Keratinocyte (primary cell): ENCODE measurements at regions not wholly inside any gene's neighbourhood (a gene's known extent, or its start where the extent isn't known, plus 50 kb on each side); places are given as distances from the start of the nearest gene placed in this dataset.

Source experiments
- DNase-seq: peaks from one replicate; pipeline ENCODE4 v3.0.0-alpha.2; 2011; ENCODE audit warnings: low read depth, missing footprints, low spot score
- FAIRE-seq: peaks from 2 replicates; lab custom pipeline; 2011; peaks lifted over from hg19 to GRCh38; lab: Jason Lieb, UNC
- H2AFZ ChIP-seq: 2 replicates; pipeline ENCODE4 v1.6.0; 2012; ENCODE audit warnings: low read length, control low read depth, inconsistent platforms; ENCODE audit not compliant: control insufficient read depth
- H3K27ac ChIP-seq: 2 replicates; pipeline ENCODE4 v1.5.1; 2011; ENCODE audit warnings: low read length; ENCODE audit not compliant: control insufficient read depth, insufficient read depth
- H3K27me3 ChIP-seq: 3 replicates; pipeline ENCODE4 v1.6.0; 2011; ENCODE audit warnings: low read length; ENCODE audit not compliant: control insufficient read depth, insufficient read depth; ENCODE audit errors: extremely low read depth
- H3K36me3 ChIP-seq, 2 experiments: 2 replicates in 1 of 2; 3 replicates in 1 of 2; pipeline ENCODE4 v1.5.1; 2011; ENCODE audit warnings: low read length in 2 of 2, mild to moderate bottlenecking in 1 of 2; ENCODE audit not compliant: control insufficient read depth in 2 of 2, insufficient read depth in 2 of 2; ENCODE audit errors: extremely low read depth in 1 of 2
- H3K4me1 ChIP-seq: 3 replicates; pipeline ENCODE4 v1.5.1; 2011; ENCODE audit warnings: low read length; ENCODE audit not compliant: control insufficient read depth, insufficient read depth; ENCODE audit errors: extremely low read depth
- H3K4me2 ChIP-seq: 3 replicates; pipeline ENCODE4 v1.6.0; 2011; ENCODE audit warnings: low read depth, low read length; ENCODE audit not compliant: control insufficient read depth, insufficient read depth; ENCODE audit errors: extremely low read depth
- H3K4me3 ChIP-seq, 3 experiments: fragments of 200-600 bp in 1 of 3; sonication (generic) in 1 of 3; 2 replicates in 2 of 3; 3 replicates in 1 of 3; pipeline ENCODE4 v1.5.1; 2011 to 2016; ENCODE audit warnings: low read length in 3 of 3, mild to moderate bottlenecking in 3 of 3, control low read depth in 2 of 3, inconsistent platforms in 1 of 3, low read depth in 1 of 3, mixed read lengths in 1 of 3, mixed run types in 1 of 3, moderate library complexity in 1 of 3; ENCODE audit not compliant: control insufficient read depth in 2 of 3, insufficient read depth in 2 of 3; ENCODE audit errors: extremely low read depth in 1 of 3
- H3K79me2 ChIP-seq: 2 replicates; pipeline ENCODE4 v1.6.0; 2012; ENCODE audit warnings: low read length; ENCODE audit not compliant: control insufficient read depth, insufficient read depth
- H3K9ac ChIP-seq: 3 replicates; pipeline ENCODE4 v1.6.0; 2011; ENCODE audit warnings: low read length; ENCODE audit not compliant: control insufficient read depth, insufficient read depth; ENCODE audit errors: extremely low read depth
- H3K9me1 ChIP-seq: 3 replicates; pipeline ENCODE4 v1.6.0; 2011; ENCODE audit warnings: low read length; ENCODE audit not compliant: control insufficient read depth, insufficient read depth; ENCODE audit errors: extremely low read depth
- H3K9me3 ChIP-seq: 2 replicates; pipeline ENCODE4 v1.5.1; 2012; ENCODE audit warnings: low read depth, low read length; ENCODE audit not compliant: control insufficient read depth
- H4K20me1 ChIP-seq: 3 replicates; pipeline ENCODE4 v1.6.0; 2011; ENCODE audit warnings: low read length; ENCODE audit not compliant: control insufficient read depth, insufficient read depth; ENCODE audit errors: extremely low read depth
- CTCF ChIP-seq, 3 experiments: IDR thresholded peaks in 1 of 3; conservative IDR thresholded peaks in 1 of 3; optimal IDR thresholded peaks in 1 of 3; 2 replicates in 2 of 3; 3 replicates in 1 of 3; pipeline versions ENCODE3 to v1.5.1; 2011; ENCODE audit warnings: low read length in 3 of 3, mild to moderate bottlenecking in 3 of 3, moderate library complexity in 2 of 3, control low read depth in 1 of 3, inconsistent platforms in 1 of 3; ENCODE audit not compliant: insufficient read depth in 2 of 3; ENCODE audit errors: extremely low read depth in 1 of 3
- EZH2 ChIP-seq: IDR thresholded peaks from one replicate; pipeline ENCODE4 v1.6.1; 2012; ENCODE audit warnings: inconsistent platforms, mild to moderate bottlenecking, low read length, moderate library complexity
- dilution Hi-C: fragments of 300-500 bp; cut with MboI; formaldehyde crosslinking; loops from one replicate; pipeline ENCODE4 v1.7.0; 2020; ENCODE audit warnings: low sequenced_read_pairs; ENCODE audit not compliant: extremely low pct_ligation_motif_present

- Histone ChIP-seq H2AFZ (no peak overlapping the region), H3K79me2 (no peaks in the 10 kb centered on the region), H3K9ac (no peak overlapping the region), H3K9me3 (no peaks in the 10 kb centered on the region), H3K27ac (peak overlapping the region; percentile 77), H3K9me1 (no peaks in the 10 kb centered on the region), H4K20me1 (no peaks in the 10 kb centered on the region), H3K36me3 (no peaks in the 10 kb centered on the region), H3K4me3 (peak overlapping the region in 1 of 3 experiments; percentile 43), H3K27me3 (no peaks in the 10 kb centered on the region), H3K4me2 (peak overlapping the region; percentile 87), H3K4me1 (peaks cover 14% of the 10 kb centered on the region)
- TF ChIP-seq EZH2 (no peak), CTCF (optimal IDR thresholded peaks at IDR 0.05 in 1 of 3, IDR thresholded peaks at IDR 0.05 in 1 of 3, conservative IDR thresholded peaks at IDR 0.05 in 1 of 3; ENCODE audit: extremely low read depth in 1 of 3, insufficient read depth in 2 of 3, low read length in 3 of 3) (no peak)
- FAIRE-seq (peak; percentile 88), DNase-seq (peak; percentile 96)
- dilution Hi-C loops: no loop called here
Measured at GRCh38 chr2:146634230-146635097, 1210.4 kb upstream of the ACVR2A start.

- Histone ChIP-seq H3K27me3 (no peaks in the 10 kb centered on the region), H3K36me3 (no peaks in the 10 kb centered on the region), H3K4me3 (no peak overlapping the region), H3K4me1 (peaks cover 14% of the 10 kb centered on the region), H2AFZ (no peak overlapping the region), H3K27ac (no peak overlapping the region), H3K9me1 (no peaks in the 10 kb centered on the region), H3K9me3 (no peaks in the 10 kb centered on the region), H3K79me2 (no peaks in the 10 kb centered on the region), H3K4me2 (no peak overlapping the region), H3K9ac (no peak overlapping the region), H4K20me1 (no peaks in the 10 kb centered on the region)
- DNase-seq (no peak), FAIRE-seq (no peak)
- no peak for TF ChIP-seq EZH2
- no peak for TF ChIP-seq CTCF (optimal IDR thresholded peaks at IDR 0.05 in 1 of 3, IDR thresholded peaks at IDR 0.05 in 1 of 3, conservative IDR thresholded peaks at IDR 0.05 in 1 of 3; ENCODE audit: extremely low read depth in 1 of 3, insufficient read depth in 2 of 3, low read length in 3 of 3)
- dilution Hi-C loops: no loop called here
Measured at GRCh38 chr2:146633159-146633558, 1211.7 kb upstream of the ACVR2A start.
